K562 (cell line): ENCODE measurements at regions not wholly inside any gene's neighbourhood (a gene's known extent, or its start where the extent isn't known, plus 50 kb on each side); places are given as distances from the start of the nearest gene placed in this dataset.

Experiments used
- ATAC-seq: fragments of 200-7000 bp; cut with Tn5 transposase; 3 replicates; pipeline ENCODE4 v1.9.1; 2020; ENCODE audit warnings: moderate library complexity
- BruUV-seq: library from RNA; stranded (reverse); fragments of 400-500 nt; replicated peaks from 2 replicates; lab custom pipeline; 2021; lab: Mats Ljungman, UMichigan
- CTCF ChIA-PET: fragments of 300-600 bp; formaldehyde crosslinking; extraction: SDS; loops from one replicate; lab custom pipeline; 2021; ENCODE audit warnings: low intra/inter-chr PET ratio; lab: Yijun Ruan, JAX
- POLR2A ChIA-PET: fragments of 300-600, 350-650 bp; sonication (Branson Sonifier 250); formaldehyde crosslinking; extraction: SDS; loops from one replicate; lab custom pipeline; 2021; ENCODE audit warnings: antibody characterized with exemption, inconsistent platforms; lab: Yijun Ruan, JAX
- DNase-seq, 4 experiments: peaks; one replicate each; pipeline versions ENCODE4 v3.0.0 to v3.0.0-alpha.2; 2011 to 2018; ENCODE audit warnings: low spot score in 3 of 4, mixed read lengths in 3 of 4; ENCODE audit errors: extremely low read depth in 1 of 4
- FAIRE-seq: peaks from 2 replicates; lab custom pipeline; 2011; peaks lifted over from hg19 to GRCh38; lab: Jason Lieb, UNC
- H2AFZ ChIP-seq: 2 replicates; pipeline ENCODE4 v1.6.0; 2011; ENCODE audit warnings: low read depth, low read length, control low read depth, inconsistent platforms
- H3K27ac ChIP-seq: fragments of 200-600 bp; 3 replicates; pipeline ENCODE4 v1.8.0; 2011; ENCODE audit warnings: low read depth, mild to moderate bottlenecking, control low read depth, inconsistent platforms, low read length, moderate library complexity, mixed read lengths; ENCODE audit errors: extremely low read depth
- H3K27me3 ChIP-seq, 2 experiments: fragments of 300-600 bp in 1 of 2; 2 replicates in 1 of 2; 3 replicates in 1 of 2; pipeline versions ENCODE4 v1.6.0 to v1.8.0; 2011; ENCODE audit warnings: inconsistent platforms in 2 of 2, low read length in 2 of 2, mild to moderate bottlenecking in 1 of 2, mixed read lengths in 1 of 2, moderate library complexity in 1 of 2; ENCODE audit not compliant: control insufficient read depth in 2 of 2, insufficient read depth in 2 of 2
- H3K36me3 ChIP-seq: fragments of 300-600 bp; 3 replicates; pipeline ENCODE4 v1.8.0; 2011; ENCODE audit warnings: mild to moderate bottlenecking, low read length, inconsistent platforms; ENCODE audit not compliant: control insufficient read depth, insufficient read depth
- H3K4me1 ChIP-seq, 2 experiments: fragments of 200-600 bp in 1 of 2; replicated peaks in 1 of 2; 2 replicates in 1 of 2; 3 replicates in 1 of 2; pipeline versions ENCODE4 v1.5.1 to v1.8.0; 2011; ENCODE audit warnings: inconsistent platforms in 2 of 2, low read length in 2 of 2, mild to moderate bottlenecking in 1 of 2, mixed read lengths in 1 of 2, moderate library complexity in 1 of 2; ENCODE audit not compliant: control insufficient read depth in 2 of 2, insufficient read depth in 2 of 2
- H3K4me2 ChIP-seq: 2 replicates; pipeline ENCODE4 v1.6.1; 2011; ENCODE audit warnings: low read length, control low read depth, inconsistent platforms, mixed read lengths; ENCODE audit not compliant: insufficient read depth
- H3K4me3 ChIP-seq: fragments of 200-600 bp; sonication (generic), shearing (Covaris generic); 2 replicates; pipeline ENCODE4 v1.5.1; 2016; ENCODE audit warnings: control low read depth, inconsistent platforms
- H3K79me2 ChIP-seq: fragments of 200-600 bp; 3 replicates; pipeline ENCODE4 v1.8.0; 2011; ENCODE audit warnings: low read length, inconsistent platforms; ENCODE audit not compliant: control insufficient read depth, insufficient read depth
- H3K9ac ChIP-seq, 2 experiments: 2 replicates each; pipeline versions ENCODE4 v1.6.0 to v1.6.1; 2011; ENCODE audit warnings: low read depth in 2 of 2, low read length in 2 of 2, control low read depth in 1 of 2, inconsistent platforms in 1 of 2, mild to moderate bottlenecking in 1 of 2, mixed read lengths in 1 of 2; ENCODE audit not compliant: insufficient read depth in 1 of 2
- H3K9me1 ChIP-seq: one replicate; pipeline ENCODE4 v1.6.0; 2011; ENCODE audit warnings: inconsistent platforms, mild to moderate bottlenecking, low read length, moderate library complexity; ENCODE audit not compliant: control insufficient read depth, insufficient read depth
- H3K9me3 ChIP-seq: replicated peaks from 2 replicates; pipeline ENCODE4 v1.5.1; 2011; ENCODE audit warnings: low read depth, low read length, inconsistent platforms; ENCODE audit not compliant: control insufficient read depth, insufficient read depth
- H4K20me1 ChIP-seq: replicated peaks from 2 replicates; pipeline ENCODE4 v1.6.1; 2011; ENCODE audit warnings: low read length, inconsistent platforms, mixed read lengths; ENCODE audit not compliant: control insufficient read depth, insufficient read depth
- BRD9 ChIP-seq: fragments of 450-650 bp; IDR thresholded peaks from 2 replicates; pipeline ENCODE4 v1.6.1; 2018; ENCODE audit warnings: low read depth; ENCODE audit not compliant: partially characterized antibody
- JUNB ChIP-seq: fragments of 450-650 bp; formaldehyde crosslinking; conservative IDR thresholded peaks from 2 replicates; pipeline ENCODE4 v1.4.0; 2020; ENCODE audit warnings: mild to moderate bottlenecking
- MYBL2 ChIP-seq, 2 experiments: fragments of 450-650 bp in 1 of 2; sonication (generic) in 1 of 2; formaldehyde crosslinking in 1 of 2; IDR thresholded peaks; 2 replicates each; pipeline versions ENCODE4 v1.6.1 to v1.8.1; 2017 to 2022; ENCODE audit warnings: borderline replicate concordance in 1 of 2, inconsistent platforms in 1 of 2, low read depth in 1 of 2, mild to moderate bottlenecking in 1 of 2, missing genetic modification reagents in 1 of 2, moderate library complexity in 1 of 2
- POU5F1 ChIP-seq: fragments of 150-350 bp; IDR thresholded peaks from 2 replicates; pipeline ENCODE4 v1.6.1; 2014; ENCODE audit warnings: borderline replicate concordance, low read length, low read depth, mild to moderate bottlenecking; ENCODE audit not compliant: partially characterized antibody
- SIRT6 ChIP-seq: IDR thresholded peaks from one replicate; pipeline ENCODE4 v1.6.1; 2012; ENCODE audit warnings: low read depth, mild to moderate bottlenecking, control low read depth, inconsistent platforms, low read length, moderate library complexity
- SNRNP70 ChIP-seq: fragments of 200-400 bp; formaldehyde crosslinking; optimal IDR thresholded peaks from 2 replicates; pipeline ENCODE3; 2017; ENCODE audit warnings: low read depth, low read length
- SRF ChIP-seq, 2 experiments: fragments of 250-450, 450-650 bp in 1 of 2; sonication (Bioruptor Pico) in 1 of 2; sonication (generic) in 1 of 2; formaldehyde crosslinking; IDR thresholded peaks; 2 replicates each; pipeline versions ENCODE4 v1.5.0 to v1.5.1; 2020 to 2022; ENCODE audit warnings: mild to moderate bottlenecking in 1 of 2, missing genetic modification reagents in 1 of 2
- SRSF3 ChIP-seq: fragments of 200-400 bp; formaldehyde crosslinking; IDR thresholded peaks from 2 replicates; pipeline ENCODE4 v1.6.1; 2016; ENCODE audit warnings: mild to moderate bottlenecking, low read length, moderate library complexity; ENCODE audit not compliant: insufficient read depth
- TCF3 ChIP-seq: sonication (generic); formaldehyde crosslinking; IDR thresholded peaks from 2 replicates; pipeline ENCODE4 v1.4.0; 2020; ENCODE audit warnings: mild to moderate bottlenecking, missing genetic modification reagents
- ZHX1 ChIP-seq: fragments of 150-350 bp; conservative IDR thresholded peaks from 2 replicates; pipeline ENCODE4 v1.6.1; 2014; ENCODE audit warnings: low read length
- ZNF224 ChIP-seq: sonication (generic); formaldehyde crosslinking; IDR thresholded peaks from 2 replicates; pipeline ENCODE4 v1.8.0; 2022; ENCODE audit warnings: mild to moderate bottlenecking, missing genetic modification reagents
- ZNF311 ChIP-seq: fragments of 250-450 bp; sonication (Bioruptor Pico); IDR thresholded peaks from 2 replicates; pipeline ENCODE4 v1.4.0; 2020; ENCODE audit warnings: mild to moderate bottlenecking, moderate library complexity
- ZNF431 ChIP-seq: sonication (generic); formaldehyde crosslinking; IDR thresholded peaks from 2 replicates; pipeline ENCODE4 v1.8.0; 2022; ENCODE audit warnings: mild to moderate bottlenecking, missing genetic modification reagents
- ZNF561 ChIP-seq: fragments of 450-650 bp; formaldehyde crosslinking; conservative IDR thresholded peaks from 2 replicates; pipeline ENCODE4 v1.4.0; 2020; ENCODE audit warnings: mild to moderate bottlenecking, moderate library complexity
- in situ Hi-C: fragments of 300-500 bp; cut with MboI; formaldehyde crosslinking; loops from 4 replicates; pipeline ENCODE4 v1.15.0; 2018; ENCODE audit warnings: inconsistent platforms, mixed read lengths
- intact Hi-C: fragments of 100-400 bp; cut with micrococcal nuclease; formaldehyde crosslinking; loops from 2 replicates; pipeline ENCODE4 v1.14.2; 2022
- TF ChIP-seq, protein P1 (sequence below): fragments of 250-450 bp; sonication (Bioruptor Pico); IDR thresholded peaks from 2 replicates; pipeline ENCODE4 v1.8.0; 2021; ENCODE audit warnings: moderate library complexity, mild to moderate bottlenecking, inconsistent platforms
- TF ChIP-seq, protein P2 (sequence below): fragments of 450-650 bp; IDR thresholded peaks from 2 replicates; pipeline ENCODE4 v1.6.1; 2018; ENCODE audit warnings: mild to moderate bottlenecking, low read depth; ENCODE audit not compliant: partially characterized antibody

DNA sequence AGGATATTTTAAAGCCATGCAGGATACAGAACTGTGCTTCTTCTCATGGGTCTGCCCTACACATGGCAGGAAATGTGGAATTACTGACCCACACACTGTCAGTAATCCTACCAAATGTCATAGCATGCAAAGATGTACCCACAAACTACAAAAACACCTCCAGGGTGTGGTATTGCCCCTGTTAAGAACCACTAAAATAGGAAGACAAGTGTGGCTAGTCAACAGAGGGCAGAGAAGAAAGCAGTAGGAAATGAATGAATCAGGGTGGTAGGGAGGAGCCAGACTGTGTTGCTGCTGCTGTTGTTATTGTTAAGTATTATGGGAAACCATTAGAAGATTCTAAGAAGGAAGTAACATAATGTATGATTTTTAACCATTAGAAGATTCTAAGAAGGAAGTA, 556.7 kb upstream of the ACVR2A start:
- Histone ChIP-seq H3K4me3 (no peak overlapping the region), H3K79me2 (no peaks in the 10 kb centered on the region), H3K36me3 (no peaks in the 10 kb centered on the region), H3K27ac (no peak overlapping the region), H3K9ac (no peak overlapping the region), H4K20me1 (no peaks in the 10 kb centered on the region), H3K4me2 (no peak overlapping the region), H3K9me3 (peaks cover 2% of the 10 kb centered on the region; the same call in 1 of the 2 replicates), H3K4me1 (no peaks in the 10 kb centered on the region), H2AFZ (no peak overlapping the region), H3K27me3 (no peaks in the 10 kb centered on the region), H3K9me1 (no peaks in the 10 kb centered on the region)
- no peak for TF ChIP-seq ZNF561 (CRISPR knock-in tag)
- no peak for TF ChIP-seq BRD9
- no peak for TF ChIP-seq ZNF311 (CRISPR knock-in tag)
- TF ChIP-seq ZNF431 (CRISPR knock-in tag), result no peak
- TF ChIP-seq SNRNP70, result no peak
- TF ChIP-seq, protein P1, sequence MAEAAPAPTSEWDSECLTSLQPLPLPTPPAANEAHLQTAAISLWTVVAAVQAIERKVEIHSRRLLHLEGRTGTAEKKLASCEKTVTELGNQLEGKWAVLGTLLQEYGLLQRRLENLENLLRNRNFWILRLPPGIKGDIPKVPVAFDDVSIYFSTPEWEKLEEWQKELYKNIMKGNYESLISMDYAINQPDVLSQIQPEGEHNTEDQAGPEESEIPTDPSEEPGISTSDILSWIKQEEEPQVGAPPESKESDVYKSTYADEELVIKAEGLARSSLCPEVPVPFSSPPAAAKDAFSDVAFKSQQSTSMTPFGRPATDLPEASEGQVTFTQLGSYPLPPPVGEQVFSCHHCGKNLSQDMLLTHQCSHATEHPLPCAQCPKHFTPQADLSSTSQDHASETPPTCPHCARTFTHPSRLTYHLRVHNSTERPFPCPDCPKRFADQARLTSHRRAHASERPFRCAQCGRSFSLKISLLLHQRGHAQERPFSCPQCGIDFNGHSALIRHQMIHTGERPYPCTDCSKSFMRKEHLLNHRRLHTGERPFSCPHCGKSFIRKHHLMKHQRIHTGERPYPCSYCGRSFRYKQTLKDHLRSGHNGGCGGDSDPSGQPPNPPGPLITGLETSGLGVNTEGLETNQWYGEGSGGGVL (CRISPR knock-in tag), result no peak
- no peak for TF ChIP-seq TCF3 (CRISPR knock-in tag)
- TF ChIP-seq POU5F1, result no peak
- no peak for TF ChIP-seq MYBL2 (IDR thresholded peaks at IDR 0.05; ENCODE audit: low read depth)
- no peak for TF ChIP-seq MYBL2 (CRISPR knock-in tag; IDR thresholded peaks at IDR 0.05; ENCODE audit: borderline replicate concordance)
- no peak for TF ChIP-seq ZHX1
- no peak for TF ChIP-seq SIRT6
- TF ChIP-seq, protein P2, sequence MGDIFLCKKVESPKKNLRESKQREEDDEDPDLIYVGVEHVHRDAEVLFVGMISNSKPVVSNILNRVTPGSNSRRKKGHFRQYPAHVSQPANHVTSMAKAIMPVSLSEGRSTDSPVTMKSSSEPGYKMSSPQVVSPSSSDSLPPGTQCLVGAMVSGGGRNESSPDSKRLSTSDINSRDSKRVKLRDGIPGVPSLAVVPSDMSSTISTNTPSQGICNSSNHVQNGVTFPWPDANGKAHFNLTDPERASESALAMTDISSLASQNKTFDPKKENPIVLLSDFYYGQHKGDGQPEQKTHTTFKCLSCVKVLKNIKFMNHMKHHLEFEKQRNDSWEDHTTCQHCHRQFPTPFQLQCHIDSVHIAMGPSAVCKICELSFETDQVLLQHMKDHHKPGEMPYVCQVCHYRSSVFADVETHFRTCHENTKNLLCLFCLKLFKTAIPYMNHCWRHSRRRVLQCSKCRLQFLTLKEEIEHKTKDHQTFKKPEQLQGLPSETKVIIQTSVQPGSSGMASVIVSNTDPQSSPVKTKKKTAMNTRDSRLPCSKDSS, result no peak
- no peak for TF ChIP-seq ZNF224
- no peak for TF ChIP-seq JUNB (CRISPR knock-in tag)
- no peak for TF ChIP-seq SRF (CRISPR knock-in tag; IDR thresholded peaks at IDR 0.05)
- TF ChIP-seq SRSF3, result no peak
- in situ Hi-C loops, result no loop called here
- ChIA-PET POLR2A (no interaction called here), CTCF (no interaction called here)
- intact Hi-C loops, result no loop called here
- ATAC-seq (no peak), DNase-seq (no peak), FAIRE-seq (no peak)
- no TSS peak for BruUV-seq
